Heart left ventricle (tissue), 13 donors: ENCODE measurements at regions not wholly inside any gene's neighbourhood (a gene's known extent, or its start where the extent isn't known, plus 50 kb on each side); places are given as distances from the start of the nearest gene placed in this dataset.

Source experiments
- CTCF ChIP-seq, 12 donors: fragments of 200-600 bp; sonication (generic) in 4 of 12; IDR thresholded peaks; one replicate each; pipeline versions ENCODE4 v1.5.0 to v1.8.0; 2018 to 2022; ENCODE audit warnings: antibody characterized with exemption in 12 of 12, mild to moderate bottlenecking in 5 of 12
- POLR2A ChIP-seq, 2 donors: fragments of 450-650 bp; IDR thresholded peaks; one replicate each; pipeline ENCODE4 v1.6.1; 2017; ENCODE audit warnings: antibody characterized with exemption in 2 of 2, mild to moderate bottlenecking in 2 of 2, moderate library complexity in 2 of 2
- donor health status: ischemic (EF 13 %, LVEDD 7.1; RV severe dilation, severe dysfunction).
- donor health status: DM: no; HTN: yes; CAD: no.
- donor health status: DM: no; HTN: no; CAD: no.
- donor health status: ischemic (EF 25% LVEDD 6.9; RV normal size, moderate dysfunction).
- donor health status: ischemic (EF 25% LVEDD 5.7; RV mildly dilated, moderate dysfunction).
- donor health status: ischemic (EF 35%, LVEDD 5.7; RV mildly dilated, moderate dysfunction).
- donor health status: nonischemic (EF 11% LVEDD 7.7; RV severe dilation, severe dysfunction).
- donor health status: DM: yes; HTN: yes; CAD: no.
- donor health status: PGD.
- donor health status: ischemic (EF 29% LVEDD 5.4; RV normal size, mild dysfunction).
- donor health status: nonischemic (EF 23%, LVEDD 6.1; RV moderate dilation, normal function).

- no peak for TF ChIP-seq CTCF (IDR thresholded peaks at IDR 0.05)
- no peak for TF ChIP-seq POLR2A (IDR thresholded peaks at IDR 0.05)
These were observed 259.4 kb downstream of the TNS1 start for GRCh38 chr2:217743407-217743806.
